ENCODE measurements at regions not wholly inside any gene's neighbourhood (a gene's known extent, or its start where the extent isn't known, plus 50 kb on each side); places are given as distances from the start of the nearest gene placed in this dataset.

DNA sequence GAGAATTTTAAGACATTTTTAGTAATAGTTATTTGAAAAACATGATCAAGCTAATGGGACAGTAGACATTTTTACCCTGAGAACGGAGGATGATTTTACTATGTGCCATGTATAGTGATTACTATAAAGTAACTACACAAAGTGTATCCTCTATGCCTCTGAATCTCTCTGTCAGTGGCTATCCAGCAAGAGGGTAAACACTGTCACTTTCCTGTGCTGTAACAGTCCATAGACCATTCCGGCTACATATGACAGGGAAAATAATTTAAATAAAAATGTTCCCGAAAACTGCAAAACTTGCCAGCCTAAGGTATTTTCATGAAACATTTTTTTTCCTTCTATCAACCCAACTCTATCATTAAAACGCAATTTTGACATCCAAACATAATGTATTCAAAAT lies 1632.2 kb upstream of the ACVR2A start:
- Mint-ChIP-seq H3K4me3 (no peak overlapping the region), H3K27me3 (no peaks in the 10 kb centered on the region), H3K4me1 (ENCODE audit: low read depth) (no peaks in the 10 kb centered on the region), H3K9me3 (ENCODE audit: low read depth) (peaks cover 5% of the 10 kb centered on the region), H3K27ac (no peak overlapping the region), H3K36me3 (no peaks in the 10 kb centered on the region)

DNA sequence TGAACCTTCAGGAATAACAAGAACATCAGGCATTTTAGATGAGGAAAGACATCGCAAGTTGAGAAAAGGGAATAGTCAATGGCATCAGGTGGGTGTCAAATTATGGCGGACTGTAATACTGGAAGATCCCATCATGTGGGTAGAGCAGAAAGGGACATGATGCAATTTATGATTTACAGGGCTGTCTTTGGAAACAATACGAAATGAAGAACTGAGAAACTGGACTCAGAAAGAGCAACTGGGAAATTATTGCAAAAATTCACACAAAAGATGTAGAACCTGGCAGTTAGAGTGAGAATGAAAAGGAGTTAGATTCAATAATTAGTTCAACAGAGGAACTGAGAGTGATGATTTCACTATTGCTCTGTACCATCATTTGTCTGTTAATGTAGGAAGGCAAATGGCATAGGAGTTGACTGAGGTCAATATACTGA lies 1635.0 kb upstream of the ACVR2A start:
- peaks cover 5% of the 10 kb centered on the region for H3K9me3 Mint-ChIP-seq (ENCODE audit: low read depth)
- H3K4me3 Mint-ChIP-seq, result no peak overlapping the region
- no peak overlapping the region for H3K27ac Mint-ChIP-seq
- H3K4me1 Mint-ChIP-seq (ENCODE audit: low read depth), result no peaks in the 10 kb centered on the region
- H3K36me3 Mint-ChIP-seq, result no peaks in the 10 kb centered on the region
- H3K27me3 Mint-ChIP-seq, result no peaks in the 10 kb centered on the region

DNA sequence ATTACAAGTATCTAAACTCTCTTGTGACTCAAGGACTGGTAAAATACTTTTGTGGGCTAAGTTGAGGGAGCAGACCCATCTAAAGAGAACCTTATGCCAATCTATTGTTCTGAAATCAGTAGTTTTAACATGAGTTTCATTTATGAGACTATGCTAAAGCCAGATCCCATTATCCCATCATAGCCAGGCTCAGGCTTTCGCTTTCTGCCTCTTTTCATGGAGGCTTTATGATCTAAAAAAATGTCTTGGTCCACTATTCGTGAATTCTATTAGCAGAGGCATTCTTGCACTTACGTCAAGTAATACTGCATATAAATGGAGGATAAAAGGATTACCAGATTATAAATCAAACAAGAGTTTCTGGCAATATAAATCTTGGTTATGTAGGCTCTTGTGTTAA lies 1636.9 kb upstream of the ACVR2A start:
- Mint-ChIP-seq H3K27ac (no peak overlapping the region), H3K36me3 (no peaks in the 10 kb centered on the region), H3K4me1 (ENCODE audit: low read depth) (no peaks in the 10 kb centered on the region), H3K9me3 (ENCODE audit: low read depth) (peaks cover 5% of the 10 kb centered on the region), H3K27me3 (no peaks in the 10 kb centered on the region), H3K4me3 (no peak overlapping the region)

DNA sequence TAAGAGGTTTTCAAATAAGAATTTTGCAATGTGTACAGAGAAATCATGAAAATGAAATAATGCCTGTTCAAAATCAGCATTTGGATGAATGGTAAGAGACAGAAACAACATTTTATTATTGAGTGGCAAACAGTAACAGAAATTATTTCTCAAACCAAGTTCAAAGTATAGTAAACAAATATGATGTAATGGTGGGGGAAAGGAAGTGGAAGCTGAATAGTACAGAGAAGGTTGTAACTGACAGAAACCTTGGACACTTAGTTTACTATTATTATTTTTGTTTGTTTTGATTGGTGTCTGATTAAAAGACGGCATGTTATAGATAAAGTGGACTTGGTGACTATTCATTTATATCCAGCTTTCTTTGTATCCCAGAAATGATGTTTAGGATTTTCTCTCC lies 1637.4 kb upstream of the ACVR2A start:
- no peak overlapping the region for H3K27ac Mint-ChIP-seq

DNA sequence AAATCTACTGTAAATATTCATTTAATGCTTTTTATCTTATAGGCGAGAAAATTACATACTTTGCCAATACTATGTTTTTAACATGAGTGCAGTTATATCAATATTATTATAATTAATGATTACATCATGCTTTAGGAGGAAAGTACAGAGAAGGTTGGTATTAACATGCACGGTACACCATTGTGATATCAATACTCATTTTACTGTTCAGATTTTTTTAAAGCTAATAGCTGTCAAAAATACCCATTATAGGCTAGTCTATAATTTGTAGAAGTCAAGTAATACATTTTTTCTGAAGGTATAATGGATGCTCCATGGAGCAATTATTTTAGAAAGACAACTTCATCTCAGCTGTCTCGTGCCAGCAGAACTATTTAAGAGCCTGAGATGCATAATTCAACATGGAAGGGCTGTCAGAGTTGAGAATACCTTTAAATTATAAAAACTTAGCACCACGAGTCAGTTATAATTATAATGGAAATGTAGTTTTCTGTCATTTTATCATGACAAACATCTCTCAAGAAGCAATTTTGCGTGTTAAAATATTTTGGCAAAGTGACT lies 1641.7 kb upstream of the ACVR2A start:
- H3K27me3 Mint-ChIP-seq, result no peaks in the 10 kb centered on the region
- H3K9me3 Mint-ChIP-seq (ENCODE audit: low read depth), result peaks cover 8% of the 10 kb centered on the region
- no peaks in the 10 kb centered on the region for H3K36me3 Mint-ChIP-seq
- H3K4me3 Mint-ChIP-seq, result no peak overlapping the region
- H3K4me1 Mint-ChIP-seq (ENCODE audit: low read depth), result no peaks in the 10 kb centered on the region
- H3K27ac Mint-ChIP-seq, result no peak overlapping the region

More for the DNA sequence above, 1637.4 kb upstream of the ACVR2A start:
- Mint-ChIP-seq H3K27me3 (no peaks in the 10 kb centered on the region), H3K4me1 (ENCODE audit: low read depth) (no peaks in the 10 kb centered on the region), H3K9me3 (ENCODE audit: low read depth) (peaks cover 5% of the 10 kb centered on the region), H3K36me3 (no peaks in the 10 kb centered on the region), H3K4me3 (no peak overlapping the region)

DNA sequence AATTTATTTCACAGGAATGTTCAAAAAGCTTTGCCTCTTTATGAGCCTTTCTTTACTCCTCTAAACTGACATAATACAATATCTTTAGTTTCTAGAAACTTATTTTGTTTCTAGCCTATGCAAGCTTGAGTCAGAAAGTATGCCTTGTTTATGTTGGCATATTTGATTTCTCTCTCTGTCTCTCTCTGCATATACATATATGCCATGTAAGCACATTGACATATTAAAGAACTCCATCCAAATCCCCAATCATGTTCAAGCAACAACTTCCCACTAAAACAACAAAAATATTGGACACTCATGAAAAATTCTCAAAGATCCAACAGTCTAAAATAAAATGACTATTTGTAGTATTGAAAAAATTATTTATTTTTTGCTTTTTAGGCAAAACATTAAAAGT lies 1651.2 kb upstream of the ACVR2A start:
- Mint-ChIP-seq H3K27ac (no peak overlapping the region), H3K27me3 (no peaks in the 10 kb centered on the region), H3K36me3 (no peaks in the 10 kb centered on the region), H3K9me3 (ENCODE audit: low read depth) (peaks cover 7% of the 10 kb centered on the region), H3K4me3 (no peak overlapping the region), H3K4me1 (ENCODE audit: low read depth) (no peaks in the 10 kb centered on the region)

DNA sequence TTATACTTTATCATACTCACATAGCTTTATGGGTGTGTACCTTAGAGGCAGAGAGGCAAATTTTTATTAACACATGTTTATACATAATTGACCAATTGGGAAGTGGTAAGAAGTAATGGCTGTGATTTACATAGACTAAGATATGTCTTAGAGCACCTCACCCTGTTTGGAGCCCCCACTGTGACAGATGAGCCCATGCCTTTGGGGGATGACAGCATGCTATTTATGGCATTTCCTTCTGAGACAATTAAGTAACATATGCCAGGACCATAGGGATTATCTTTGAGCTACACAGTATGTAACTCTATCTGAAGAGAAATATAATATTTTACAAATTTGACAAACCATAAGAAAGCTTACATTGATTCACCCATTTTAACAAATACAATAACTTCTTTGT lies 1655.3 kb upstream of the ACVR2A start:
- H3K27me3 Mint-ChIP-seq, result no peaks in the 10 kb centered on the region
- no peak overlapping the region for H3K27ac Mint-ChIP-seq
- peaks cover 4% of the 10 kb centered on the region for H3K9me3 Mint-ChIP-seq (ENCODE audit: low read depth)
- H3K4me3 Mint-ChIP-seq, result no peak overlapping the region
- H3K36me3 Mint-ChIP-seq, result no peaks in the 10 kb centered on the region
- no peaks in the 10 kb centered on the region for H3K4me1 Mint-ChIP-seq (ENCODE audit: low read depth)

DNA sequence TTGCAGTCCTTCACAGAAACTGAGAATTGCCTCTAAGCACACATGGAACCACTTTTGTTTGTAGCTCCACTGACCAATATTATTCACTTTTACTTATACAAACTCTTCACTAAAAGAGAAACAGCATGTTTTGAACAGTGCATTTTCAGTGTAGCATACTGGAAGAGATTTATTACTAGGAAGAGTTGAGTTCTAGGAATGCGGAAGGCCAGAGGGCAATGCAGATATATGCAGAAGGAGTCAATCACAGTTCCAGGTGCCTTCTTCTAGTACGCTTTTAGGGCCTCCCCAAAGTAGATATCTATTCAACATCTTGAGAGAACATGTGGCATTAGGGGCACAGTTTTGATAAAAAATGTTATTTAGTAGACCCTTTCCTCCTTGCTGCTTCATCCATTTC lies 1654.0 kb upstream of the ZEB2 start:
- H3K4me1 Mint-ChIP-seq (ENCODE audit: low read depth), result no peaks in the 10 kb centered on the region
- no peaks in the 10 kb centered on the region for H3K27me3 Mint-ChIP-seq
- no peak overlapping the region for H3K27ac Mint-ChIP-seq
- H3K9me3 Mint-ChIP-seq (ENCODE audit: low read depth), result peaks cover 17% of the 10 kb centered on the region
- H3K4me3 Mint-ChIP-seq, result no peak overlapping the region
- no peaks in the 10 kb centered on the region for H3K36me3 Mint-ChIP-seq

DNA sequence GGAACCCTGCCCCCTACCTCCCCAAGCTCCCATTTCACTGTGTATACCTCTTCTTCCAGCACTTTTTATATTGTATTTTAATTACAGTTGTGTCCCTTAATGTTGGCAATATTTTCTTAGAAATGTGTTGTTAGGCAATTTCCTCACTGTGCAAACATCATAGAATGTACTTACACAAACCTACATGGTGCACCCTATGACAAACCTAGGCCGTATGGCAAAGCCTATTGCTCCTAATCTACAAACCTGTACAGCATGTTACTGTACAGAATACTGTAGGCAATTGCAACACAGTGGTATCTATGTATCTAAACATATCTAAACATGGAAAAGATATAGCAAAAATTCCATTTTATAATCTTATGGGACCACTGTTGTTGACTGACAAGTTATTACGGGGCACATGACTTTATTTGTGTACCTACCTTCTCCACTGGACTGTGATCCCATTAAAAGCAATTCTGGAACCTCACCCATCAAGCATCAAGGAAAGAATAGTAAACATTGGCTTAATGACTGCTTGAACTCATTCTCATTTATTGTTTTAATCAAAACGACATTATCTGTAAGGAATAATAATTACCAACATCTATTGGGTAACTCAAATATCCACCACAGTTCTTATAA lies 1641.5 kb upstream of the ZEB2 start:
- H3K36me3 Mint-ChIP-seq, result no peaks in the 10 kb centered on the region
- H3K4me3 Mint-ChIP-seq, result no peak overlapping the region
- no peaks in the 10 kb centered on the region for H3K27me3 Mint-ChIP-seq
- H3K27ac Mint-ChIP-seq, result no peak overlapping the region
- H3K9me3 Mint-ChIP-seq (ENCODE audit: low read depth), result peaks cover 4% of the 10 kb centered on the region
- H3K4me1 Mint-ChIP-seq (ENCODE audit: low read depth), result no peaks in the 10 kb centered on the region

DNA sequence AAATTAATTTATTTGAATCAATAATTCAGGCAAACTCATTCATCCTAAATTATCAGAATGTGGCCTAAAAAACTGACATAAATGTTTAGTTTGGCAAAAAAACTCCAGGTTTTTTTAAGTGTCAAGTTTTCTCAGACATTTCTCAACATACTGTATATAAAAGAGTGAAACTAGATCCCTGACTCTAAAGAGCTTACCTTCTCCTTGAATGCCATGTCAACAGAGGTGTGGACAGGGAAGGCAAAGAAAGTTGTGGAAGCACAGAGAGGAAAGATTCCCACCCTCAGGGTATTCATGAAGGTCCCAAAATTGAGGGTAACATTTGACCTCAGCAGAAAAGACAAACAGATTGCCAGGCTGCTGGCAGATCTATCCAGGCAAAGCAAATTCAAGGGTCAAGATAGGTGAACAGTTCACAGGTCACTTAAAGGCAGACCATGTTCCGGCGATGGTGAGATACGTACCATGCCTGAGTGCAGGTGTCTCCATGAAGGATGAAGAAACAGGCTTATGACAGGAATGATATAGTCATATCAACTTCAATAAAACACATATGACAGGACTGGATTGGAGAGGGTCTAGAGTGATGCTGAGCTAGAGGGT lies 1638.3 kb upstream of the ZEB2 start:
- Mint-ChIP-seq H3K36me3 (no peaks in the 10 kb centered on the region), H3K27me3 (no peaks in the 10 kb centered on the region), H3K27ac (no peak overlapping the region), H3K4me1 (ENCODE audit: low read depth) (no peaks in the 10 kb centered on the region), H3K4me3 (no peak overlapping the region), H3K9me3 (ENCODE audit: low read depth) (peaks cover 4% of the 10 kb centered on the region)

DNA sequence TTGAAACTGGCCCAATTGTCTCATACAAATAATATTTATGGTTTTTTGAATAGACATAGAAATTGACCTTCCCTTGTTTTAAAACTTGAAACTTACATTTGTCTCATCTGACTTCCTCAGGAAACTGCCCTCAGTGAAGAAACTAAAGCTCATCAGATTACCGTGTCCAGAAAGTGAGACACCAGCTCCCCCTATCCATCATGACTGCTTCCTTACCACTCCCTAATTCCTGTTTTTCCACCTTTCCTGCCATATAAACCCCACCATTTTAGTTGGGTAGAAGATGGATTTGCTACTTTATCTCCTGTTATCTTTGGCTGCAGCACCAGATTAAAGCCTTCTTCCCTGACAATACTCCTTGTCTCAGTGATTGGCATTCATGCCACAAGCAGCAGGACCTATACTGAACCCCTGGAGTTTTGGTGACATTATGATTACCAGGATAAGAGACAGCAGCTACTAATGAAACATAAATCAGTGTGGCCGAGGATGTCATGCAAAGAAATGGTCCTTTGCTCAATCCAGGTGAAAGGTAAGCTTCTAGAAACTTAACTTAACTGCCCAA lies 1627.6 kb upstream of the ZEB2 start:
- Mint-ChIP-seq H3K27me3 (no peaks in the 10 kb centered on the region), H3K27ac (no peak overlapping the region), H3K4me3 (no peak overlapping the region), H3K36me3 (no peaks in the 10 kb centered on the region), H3K9me3 (ENCODE audit: low read depth) (peaks cover 8% of the 10 kb centered on the region), H3K4me1 (ENCODE audit: low read depth) (no peaks in the 10 kb centered on the region)

DNA sequence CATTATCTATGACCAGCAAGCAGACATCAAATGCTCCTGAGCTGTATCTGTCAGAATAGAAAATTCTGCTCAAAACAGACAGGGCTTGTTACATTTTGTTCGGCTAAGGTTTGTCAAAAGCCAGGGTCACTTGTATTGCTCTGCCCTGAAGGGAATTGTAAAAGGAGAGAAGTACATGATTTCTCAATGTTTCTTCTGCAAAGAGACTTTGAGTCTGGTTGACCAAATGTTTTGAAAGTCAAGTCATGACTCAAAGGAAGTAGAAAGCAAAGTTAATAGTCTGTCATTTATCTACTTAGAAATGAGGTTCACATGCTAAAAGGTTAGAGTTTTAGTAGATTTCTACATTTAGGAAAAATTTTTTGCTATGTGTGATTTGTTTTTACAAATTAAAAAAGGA lies 1624.1 kb upstream of the ZEB2 start:
- no peak overlapping the region for H3K4me3 Mint-ChIP-seq
- H3K27me3 Mint-ChIP-seq, result no peaks in the 10 kb centered on the region
- H3K9me3 Mint-ChIP-seq (ENCODE audit: low read depth), result peaks cover 8% of the 10 kb centered on the region
- H3K27ac Mint-ChIP-seq, result no peak overlapping the region
- H3K36me3 Mint-ChIP-seq, result no peaks in the 10 kb centered on the region
- no peaks in the 10 kb centered on the region for H3K4me1 Mint-ChIP-seq (ENCODE audit: low read depth)

DNA sequence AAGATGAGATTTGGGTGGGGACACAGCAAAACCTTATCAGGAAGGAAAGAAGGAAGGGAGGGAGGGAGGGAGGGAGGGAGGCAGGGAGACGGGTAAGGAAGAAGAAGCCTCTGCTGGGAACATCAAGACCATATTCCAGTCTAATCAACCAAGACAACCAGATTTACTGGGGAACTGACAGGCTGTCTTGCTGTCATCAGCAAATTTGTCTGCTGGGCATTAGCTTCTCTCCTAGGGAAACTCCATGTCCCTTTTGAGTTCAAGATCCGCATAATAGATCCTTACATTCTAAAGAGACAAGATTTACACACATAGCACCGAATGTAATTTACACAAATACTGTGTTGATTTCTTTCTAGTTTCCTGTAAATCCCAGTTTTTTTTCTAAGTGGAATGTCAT lies 1618.9 kb upstream of the ZEB2 start:
- Mint-ChIP-seq H3K36me3 (no peaks in the 10 kb centered on the region), H3K4me3 (no peak overlapping the region), H3K27ac (no peak overlapping the region), H3K4me1 (ENCODE audit: low read depth) (no peaks in the 10 kb centered on the region), H3K27me3 (no peaks in the 10 kb centered on the region), H3K9me3 (ENCODE audit: low read depth) (peaks cover 4% of the 10 kb centered on the region)

DNA sequence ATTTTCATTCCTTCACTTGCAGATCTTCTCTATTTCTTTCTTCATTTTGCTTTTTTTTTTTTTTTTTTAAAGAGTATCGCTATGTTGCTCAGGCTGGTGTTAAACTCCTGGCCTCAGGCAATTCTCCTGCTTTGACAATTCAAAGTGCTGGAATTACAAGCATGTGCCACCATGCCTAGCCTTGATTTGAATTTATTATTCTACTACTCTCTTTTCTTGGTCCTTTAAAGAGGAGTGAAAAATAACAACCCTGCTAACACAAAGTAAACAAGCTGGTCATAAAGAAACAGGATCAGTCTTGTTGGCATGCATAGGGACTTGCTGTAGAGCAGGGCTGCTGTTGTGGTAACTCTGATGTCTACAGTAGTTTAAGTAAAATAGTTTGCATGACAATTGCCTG lies 1615.3 kb upstream of the ZEB2 start:
- H3K27ac Mint-ChIP-seq, result no peak overlapping the region
- H3K4me3 Mint-ChIP-seq, result no peak overlapping the region
- no peaks in the 10 kb centered on the region for H3K27me3 Mint-ChIP-seq
- H3K36me3 Mint-ChIP-seq, result no peaks in the 10 kb centered on the region
- H3K4me1 Mint-ChIP-seq (ENCODE audit: low read depth), result no peaks in the 10 kb centered on the region
- H3K9me3 Mint-ChIP-seq (ENCODE audit: low read depth), result peaks cover 4% of the 10 kb centered on the region

DNA sequence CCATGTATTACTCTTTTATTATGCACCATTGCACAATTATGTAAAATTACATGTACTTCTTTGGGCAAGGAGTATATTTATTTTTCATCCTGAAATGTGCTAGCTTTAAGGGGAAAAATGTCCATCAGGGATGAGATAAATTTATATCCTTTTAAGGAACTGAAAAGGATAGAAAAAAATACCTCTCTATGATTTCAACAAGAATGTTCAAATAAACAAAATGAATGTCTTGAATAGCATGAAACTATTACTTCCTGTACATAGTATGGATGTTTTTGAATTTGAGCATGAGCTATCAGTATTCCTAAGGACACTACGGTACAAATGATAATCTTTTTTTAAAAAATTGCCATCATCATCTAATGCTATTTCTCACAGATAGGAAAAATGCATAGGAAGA lies 1611.9 kb upstream of the ZEB2 start:
- Mint-ChIP-seq H3K27ac (no peak overlapping the region), H3K4me3 (no peak overlapping the region), H3K36me3 (no peaks in the 10 kb centered on the region), H3K9me3 (ENCODE audit: low read depth) (peaks cover 4% of the 10 kb centered on the region), H3K27me3 (no peaks in the 10 kb centered on the region), H3K4me1 (ENCODE audit: low read depth) (no peaks in the 10 kb centered on the region)

DNA sequence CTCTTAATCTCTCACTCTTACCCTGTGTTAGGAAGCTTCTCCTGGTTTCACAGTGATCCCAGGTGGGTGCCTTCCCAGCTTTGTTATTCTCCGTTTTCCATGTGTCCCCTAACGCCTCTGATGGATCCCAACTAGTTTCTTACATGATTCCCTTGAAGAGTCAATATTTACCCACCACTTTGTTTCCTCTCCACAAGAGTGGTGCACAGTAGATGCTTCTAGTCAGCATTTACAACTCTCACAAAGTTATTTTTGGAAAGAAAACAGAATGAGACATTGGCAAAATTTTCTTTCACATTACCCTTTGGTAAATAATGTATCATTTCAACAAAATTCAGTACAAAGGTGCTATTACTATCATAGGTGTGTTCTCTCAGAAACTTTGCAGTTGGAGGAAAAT lies 1611.1 kb upstream of the ZEB2 start:
- no peak overlapping the region for H3K4me3 Mint-ChIP-seq
- H3K27ac Mint-ChIP-seq, result no peak overlapping the region
- H3K36me3 Mint-ChIP-seq, result no peaks in the 10 kb centered on the region
- H3K4me1 Mint-ChIP-seq (ENCODE audit: low read depth), result no peaks in the 10 kb centered on the region
- H3K9me3 Mint-ChIP-seq (ENCODE audit: low read depth), result peaks cover 4% of the 10 kb centered on the region
- H3K27me3 Mint-ChIP-seq, result no peaks in the 10 kb centered on the region

Measured in activated naive CD8-positive, alpha-beta T cell (primary cell).